ENCODE measurements at regions not wholly inside any gene's neighbourhood (a gene's known extent, or its start where the extent isn't known, plus 50 kb on each side); places are given as distances from the start of the nearest gene placed in this dataset.

- H3K79me1 ChIP-seq (ENCODE audit: low read depth, low read length): no peaks in the 10 kb centered on the region
- H2BK5ac ChIP-seq (ENCODE audit: low read depth, low read length): no peak overlapping the region
- no peaks in the 10 kb centered on the region for H3K4me1 ChIP-seq (replicated peaks in 1 of 4; ENCODE audit: control insufficient read depth in 3 of 4, insufficient read depth in 4 of 4, low read length in 3 of 4)
- no peak overlapping the region for H2AK5ac ChIP-seq (ENCODE audit: low read depth, low read length)
- H4K91ac ChIP-seq (replicated peaks; ENCODE audit: insufficient read length, low read length): no peak overlapping the region
- no peak overlapping the region for H3K14ac ChIP-seq (ENCODE audit: insufficient read length)
- no peak overlapping the region for H2AFZ ChIP-seq (ENCODE audit: low read length)
- no peaks in the 10 kb centered on the region for H3K9me3 ChIP-seq (ENCODE audit: insufficient read depth in 2 of 2, low read depth in 1 of 2, low read length in 1 of 2)
- H4K5ac ChIP-seq (ENCODE audit: insufficient read length, low read depth, low read length): no peak overlapping the region
- no peak overlapping the region for H3K23ac ChIP-seq (ENCODE audit: insufficient read length)
- no peaks in the 10 kb centered on the region for H3K27me3 ChIP-seq (replicated peaks in 1 of 4; ENCODE audit: control insufficient read depth in 3 of 4, extremely low read depth in 1 of 4, insufficient read depth in 3 of 4, low read length in 3 of 4)
- H3K23me2 ChIP-seq (ENCODE audit: low read depth, low read length): no peaks in the 10 kb centered on the region
- H4K8ac ChIP-seq (ENCODE audit: extremely low read depth, insufficient read depth, low read length): no peak overlapping the region
- no peak overlapping the region for H3K4me3 ChIP-seq (ENCODE audit: extremely low read depth in 1 of 4, insufficient read depth in 2 of 4, low read depth in 3 of 4, low read length in 4 of 4)
- no peak overlapping the region for H2BK15ac ChIP-seq (ENCODE audit: low read length)
- TF ChIP-seq E2F6 (IDR thresholded peaks at IDR 0.05) (no peak), BACH1 (IDR thresholded peaks at IDR 0.05; ENCODE audit: low read length) (no peak), NRF1 (IDR thresholded peaks at IDR 0.05; ENCODE audit: low read depth, low read length) (no peak), FOSL1 (IDR thresholded peaks at IDR 0.05; ENCODE audit: insufficient read depth, low read depth, low read length) (no peak), BRCA1 (IDR thresholded peaks at IDR 0.05; ENCODE audit: low read depth, low read length) (no peak), RBBP5 (IDR thresholded peaks at IDR 0.05; ENCODE audit: borderline replicate concordance, low read depth, low read length) (no peak), CHD1 (IDR thresholded peaks at IDR 0.05; ENCODE audit: low read depth, low read length) (no peak), TAF1 (IDR thresholded peaks at IDR 0.05; ENCODE audit: low read depth, low read length) (no peak), POLR2AphosphoS5 (IDR thresholded peaks at IDR 0.05; ENCODE audit: low read depth, low read length) (no peak), SAP30 (IDR thresholded peaks at IDR 0.05; ENCODE audit: insufficient read depth, insufficient replicate concordance, low read length) (no peak), TBP (IDR thresholded peaks at IDR 0.05; ENCODE audit: low read depth, low read length) (no peak), SIN3A (conservative IDR thresholded peaks at IDR 0.05 in 1 of 2, IDR thresholded peaks at IDR 0.05 in 1 of 2; ENCODE audit: low read depth in 1 of 2, low read length in 2 of 2) (no peak)
- TF ChIP-seq, protein P1, sequence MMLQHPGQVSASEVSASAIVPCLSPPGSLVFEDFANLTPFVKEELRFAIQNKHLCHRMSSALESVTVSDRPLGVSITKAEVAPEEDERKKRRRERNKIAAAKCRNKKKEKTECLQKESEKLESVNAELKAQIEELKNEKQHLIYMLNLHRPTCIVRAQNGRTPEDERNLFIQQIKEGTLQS (IDR thresholded peaks at IDR 0.05; ENCODE audit: insufficient read depth, low read depth, low read length): no peak
- H3K56ac ChIP-seq (replicated peaks; ENCODE audit: insufficient read length, low read depth, low read length): no peak overlapping the region
- no peak overlapping the region for H2BK12ac ChIP-seq (ENCODE audit: low read depth, low read length)
- no peak overlapping the region for H2BK20ac ChIP-seq (ENCODE audit: low read length)
- no peak overlapping the region for H2BK120ac ChIP-seq (replicated peaks; ENCODE audit: low read depth, low read length)
- no peak overlapping the region for H3K4me2 ChIP-seq (ENCODE audit: insufficient read depth in 1 of 2, low read depth in 2 of 2, low read length in 2 of 2)
- no peak overlapping the region for H3K4ac ChIP-seq (replicated peaks; ENCODE audit: insufficient read length, low read depth, low read length)
- no peak overlapping the region for H3K9ac ChIP-seq (replicated peaks in 1 of 4; ENCODE audit: extremely low read depth in 1 of 4, low read depth in 3 of 4, low read length in 3 of 4)
- CTCF ChIA-PET (ENCODE audit: partially characterized antibody): interaction anchor here (0.6 to 1.7 kb wide), 2 partner anchors 46 to 90 kb away, joined by 3 to 4 read pairs; no protein-coding TSS in a partner anchor
- no peaks in the 10 kb centered on the region for H3K79me2 ChIP-seq (ENCODE audit: control insufficient read depth in 1 of 2, insufficient read depth in 2 of 2, low read length in 2 of 2)
- DNase-seq (ENCODE audit: low read depth in 1 of 2, low spot score in 2 of 2): no peak
- H3K36me3 ChIP-seq (ENCODE audit: control insufficient read depth in 2 of 4, insufficient read depth in 4 of 4, low read length in 3 of 4): no peaks in the 10 kb centered on the region
- no peak overlapping the region for H3K18ac ChIP-seq (ENCODE audit: extremely low read depth, low read length)
- POLR2A ChIA-PET (ENCODE audit: partially characterized antibody): no interaction called here
- H4K20me1 ChIP-seq (replicated peaks in 1 of 2; ENCODE audit: control insufficient read depth in 1 of 2, insufficient read depth in 2 of 2, low read length in 2 of 2): no peaks in the 10 kb centered on the region
- no peak for FAIRE-seq
- no peak overlapping the region for H3K27ac ChIP-seq (ENCODE audit: low read depth, low read length)
Observed at GRCh38 chr7:124308384-124308783, 275.5 kb upstream of the TMEM229A start.
